Right atrium auricular region (tissue), 2 donors: ENCODE measurements at regions not wholly inside any gene's neighbourhood (a gene's known extent, or its start where the extent isn't known, plus 50 kb on each side); places are given as distances from the start of the nearest gene placed in this dataset.

Experiments
- DNase-seq: peaks from one replicate; pipeline ENCODE4 v3.0.0-alpha.2; 2019; ENCODE audit warnings: low spot score
- H3K27ac ChIP-seq, 2 donors: fragments of 200-600 bp; sonication (generic); 1 replicate in 1 of 2; 2 replicates in 1 of 2; pipeline ENCODE4 v1.5.1; 2016 to 2019
- H3K27me3 ChIP-seq, 2 donors: fragments of 200-600 bp; sonication (generic); one replicate each; pipeline versions ENCODE4 v1.5.1 to v1.6.0; 2017 to 2019
- H3K36me3 ChIP-seq: fragments of 200-600 bp; sonication (generic); one replicate; pipeline ENCODE4 v1.5.1; 2016
- H3K4me1 ChIP-seq, 2 donors: fragments of 200-600 bp; sonication (generic); one replicate each; pipeline versions ENCODE4 v1.5.1 to v1.6.0; 2017 to 2019
- H3K4me3 ChIP-seq, 2 donors: fragments of 200-600 bp; sonication (generic); 1 replicate in 1 of 2; 2 replicates in 1 of 2; pipeline ENCODE4 v1.5.1; 2017 to 2019; ENCODE audit warnings: mild to moderate bottlenecking in 1 of 2, moderate library complexity in 1 of 2
- H3K9me3 ChIP-seq, 2 donors: fragments of 200-600 bp; sonication (generic); one replicate each; pipeline ENCODE4 v1.5.1; 2019
- TF ChIP-seq, protein P1 (sequence below), 2 donors: fragments of 200-600 bp; sonication (generic); IDR thresholded peaks; one replicate each; pipeline ENCODE4 v1.5.1; 2019; ENCODE audit warnings: antibody characterized with exemption in 2 of 2

GRCh38 chrX:20664774-20665173 is 398.1 kb upstream of the RPS6KA3 start:
- no peaks in the 10 kb centered on the region for H3K9me3 ChIP-seq
- peaks cover 0 to 2% of the 10 kb centered on the region in 2 donors for H3K27me3 ChIP-seq
- no peak overlapping the region for H3K27ac ChIP-seq
- no peaks in the 10 kb centered on the region for H3K36me3 ChIP-seq
- DNase-seq: no peak
- no peak overlapping the region for H3K4me3 ChIP-seq
- H3K4me1 ChIP-seq: no peaks in the 10 kb centered on the region
- TF ChIP-seq, protein P1, sequence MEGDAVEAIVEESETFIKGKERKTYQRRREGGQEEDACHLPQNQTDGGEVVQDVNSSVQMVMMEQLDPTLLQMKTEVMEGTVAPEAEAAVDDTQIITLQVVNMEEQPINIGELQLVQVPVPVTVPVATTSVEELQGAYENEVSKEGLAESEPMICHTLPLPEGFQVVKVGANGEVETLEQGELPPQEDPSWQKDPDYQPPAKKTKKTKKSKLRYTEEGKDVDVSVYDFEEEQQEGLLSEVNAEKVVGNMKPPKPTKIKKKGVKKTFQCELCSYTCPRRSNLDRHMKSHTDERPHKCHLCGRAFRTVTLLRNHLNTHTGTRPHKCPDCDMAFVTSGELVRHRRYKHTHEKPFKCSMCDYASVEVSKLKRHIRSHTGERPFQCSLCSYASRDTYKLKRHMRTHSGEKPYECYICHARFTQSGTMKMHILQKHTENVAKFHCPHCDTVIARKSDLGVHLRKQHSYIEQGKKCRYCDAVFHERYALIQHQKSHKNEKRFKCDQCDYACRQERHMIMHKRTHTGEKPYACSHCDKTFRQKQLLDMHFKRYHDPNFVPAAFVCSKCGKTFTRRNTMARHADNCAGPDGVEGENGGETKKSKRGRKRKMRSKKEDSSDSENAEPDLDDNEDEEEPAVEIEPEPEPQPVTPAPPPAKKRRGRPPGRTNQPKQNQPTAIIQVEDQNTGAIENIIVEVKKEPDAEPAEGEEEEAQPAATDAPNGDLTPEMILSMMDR (IDR thresholded peaks at IDR 0.05): no peak

DNA sequence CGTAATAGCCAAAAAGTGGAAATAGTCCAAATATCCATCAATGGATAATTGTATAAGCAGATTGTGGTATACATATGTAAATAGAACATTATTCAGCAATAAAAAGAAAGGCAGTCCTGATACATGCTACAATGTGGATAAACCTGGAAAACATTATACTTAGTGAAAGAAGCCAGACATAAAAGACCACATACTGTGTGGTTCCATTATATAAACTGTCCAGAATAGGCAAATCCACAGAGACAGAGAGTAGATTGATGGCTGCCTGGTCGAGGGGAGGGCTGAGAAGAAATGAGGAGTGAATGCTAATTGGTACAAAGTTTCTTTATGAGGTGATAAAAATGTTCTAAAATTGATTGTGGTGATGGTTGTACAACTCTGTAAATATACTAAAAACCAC is 397.4 kb upstream of the RPS6KA3 start:
- Histone ChIP-seq H3K4me3 (no peak overlapping the region), H3K36me3 (no peaks in the 10 kb centered on the region), H3K4me1 (no peaks in the 10 kb centered on the region), H3K27me3 (peaks cover 0 to 2% of the 10 kb centered on the region in 2 donors), H3K27ac (no peak overlapping the region), H3K9me3 (no peaks in the 10 kb centered on the region)
- DNase-seq: no peak
- TF ChIP-seq, protein P1 (IDR thresholded peaks at IDR 0.05): no peak

DNA sequence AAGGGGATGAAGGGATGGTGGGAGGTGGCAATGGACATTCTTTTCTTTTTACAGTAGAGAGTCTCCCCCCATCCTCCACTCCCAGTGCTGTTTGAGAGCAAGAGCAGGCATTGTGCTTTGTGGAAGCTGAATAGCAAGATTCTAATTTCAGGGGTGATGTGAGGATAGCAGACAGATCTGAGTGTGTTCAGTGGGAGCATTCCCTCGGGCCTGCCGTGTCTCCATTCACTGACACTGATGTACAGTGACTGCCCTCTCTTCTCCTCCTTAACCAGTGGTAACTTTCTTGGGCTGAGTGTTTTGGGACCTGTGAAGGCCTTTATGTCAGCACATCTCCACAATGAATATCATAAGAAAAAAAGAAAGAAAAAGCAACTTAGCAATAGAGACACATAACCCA is 396.6 kb upstream of the RPS6KA3 start:
- Histone ChIP-seq H3K4me1 (no peaks in the 10 kb centered on the region), H3K4me3 (no peak overlapping the region), H3K27me3 (peaks cover 0 to 2% of the 10 kb centered on the region in 2 donors), H3K9me3 (no peaks in the 10 kb centered on the region), H3K36me3 (no peaks in the 10 kb centered on the region), H3K27ac (no peak overlapping the region)
- DNase-seq: no peak
- TF ChIP-seq, protein P1 (IDR thresholded peaks at IDR 0.05): no peak

GRCh38 chrX:20656721-20657120 is 390.0 kb upstream of the RPS6KA3 start:
- Histone ChIP-seq H3K9me3 (no peaks in the 10 kb centered on the region), H3K27me3 (no peaks in the 10 kb centered on the region), H3K36me3 (no peaks in the 10 kb centered on the region), H3K4me3 (no peak overlapping the region), H3K4me1 (no peaks in the 10 kb centered on the region), H3K27ac (no peak overlapping the region)
- no peak for DNase-seq
- TF ChIP-seq, protein P1 (IDR thresholded peaks at IDR 0.05): no peak

DNA sequence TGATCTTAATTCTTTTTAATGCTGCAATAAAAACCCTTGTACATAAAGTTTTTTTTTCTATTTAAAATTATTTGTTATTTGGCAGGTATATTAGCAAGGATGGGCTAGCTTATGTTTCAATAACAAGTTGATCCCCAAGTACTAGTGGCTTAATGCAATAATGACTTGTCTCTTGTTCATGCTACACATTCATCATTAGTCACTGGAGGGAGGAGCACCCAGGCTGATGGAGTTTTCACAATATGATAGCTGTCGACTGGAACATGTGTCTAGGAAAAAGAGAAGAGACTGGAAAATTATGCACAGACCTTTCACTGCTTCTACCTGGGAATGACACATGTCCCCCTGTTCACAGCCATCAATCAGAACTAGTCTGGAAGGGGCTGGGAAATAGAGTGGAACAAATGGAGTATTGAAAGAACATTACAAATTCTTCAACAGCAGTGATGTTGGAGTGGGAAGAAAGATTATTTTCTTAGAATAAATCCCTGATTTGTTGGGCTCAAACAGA is 387.9 kb upstream of the RPS6KA3 start:
- no peaks in the 10 kb centered on the region for H3K9me3 ChIP-seq
- no peak overlapping the region for H3K4me3 ChIP-seq
- DNase-seq: no peak
- no peaks in the 10 kb centered on the region for H3K4me1 ChIP-seq
- no peaks in the 10 kb centered on the region for H3K27me3 ChIP-seq
- no peaks in the 10 kb centered on the region for H3K36me3 ChIP-seq
- TF ChIP-seq, protein P1 (IDR thresholded peaks at IDR 0.05): no peak
- no peak overlapping the region for H3K27ac ChIP-seq

DNA sequence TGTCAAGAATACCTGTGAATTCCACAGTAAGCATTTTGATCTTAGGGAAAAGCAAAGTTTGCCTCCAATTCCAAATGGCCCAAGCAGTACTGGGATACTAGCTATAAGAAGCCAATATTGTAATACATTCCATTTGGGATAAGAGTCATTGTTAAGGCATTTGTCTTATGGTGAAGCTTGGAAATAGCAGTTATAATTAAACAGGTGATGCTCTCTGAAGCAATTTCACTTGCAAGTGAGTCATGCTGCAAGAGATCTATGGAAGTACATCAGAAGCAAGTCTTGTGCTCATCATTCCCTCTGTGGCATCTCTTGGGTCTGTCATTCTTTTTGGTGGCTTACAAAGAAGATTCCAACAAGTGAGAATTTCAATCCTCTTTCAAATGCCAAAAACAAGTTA is 386.4 kb upstream of the RPS6KA3 start:
- H3K4me1 ChIP-seq: no peaks in the 10 kb centered on the region
- H3K4me3 ChIP-seq: no peak overlapping the region
- DNase-seq: no peak
- H3K36me3 ChIP-seq: no peaks in the 10 kb centered on the region
- no peak overlapping the region for H3K27ac ChIP-seq
- H3K27me3 ChIP-seq: no peaks in the 10 kb centered on the region
- H3K9me3 ChIP-seq: no peaks in the 10 kb centered on the region
- TF ChIP-seq, protein P1 (IDR thresholded peaks at IDR 0.05): no peak
